Ectodermal cell (in vitro differentiated cells): ENCODE measurements at regions not wholly inside any gene's neighbourhood (a gene's known extent, or its start where the extent isn't known, plus 50 kb on each side); places are given as distances from the start of the nearest gene placed in this dataset.

ENCODE experiments used
- H3K27ac ChIP-seq: 2 replicates; pipeline ENCODE4 v1.7.0; 2013; ENCODE audit warnings: mild to moderate bottlenecking, low read depth, low read length; ENCODE audit not compliant: insufficient read depth, poor library complexity, severe bottlenecking
- H3K27me3 ChIP-seq: 2 replicates; pipeline ENCODE4 v1.7.0; 2013; ENCODE audit warnings: mild to moderate bottlenecking, low read length; ENCODE audit not compliant: insufficient read depth, control insufficient read depth, poor library complexity, severe bottlenecking
- H3K36me3 ChIP-seq: one replicate; pipeline ENCODE4 v1.7.0; 2013; ENCODE audit warnings: low read length; ENCODE audit not compliant: control insufficient read depth, insufficient read depth
- H3K4me1 ChIP-seq: one replicate; pipeline ENCODE4 v1.7.0; 2013; ENCODE audit warnings: low read length; ENCODE audit not compliant: control insufficient read depth, insufficient read depth
- H3K4me3 ChIP-seq: 2 replicates; pipeline ENCODE4 v1.7.0; 2013; ENCODE audit warnings: low read depth, low read length, control low read depth; ENCODE audit not compliant: insufficient read depth
- H3K9me3 ChIP-seq: 2 replicates; pipeline ENCODE4 v1.7.0; 2013; ENCODE audit warnings: mild to moderate bottlenecking, low read length, moderate library complexity; ENCODE audit not compliant: control insufficient read depth
- WGBS, 2 experiments: methylation state at CpG; one replicate each; pipeline ENCODE4 v1.1.7; 2013; ENCODE audit warnings: missing lambda C conversion rate in 2 of 2; 5-methylcytosine and 5-hydroxymethylcytosine counted together

DNA sequence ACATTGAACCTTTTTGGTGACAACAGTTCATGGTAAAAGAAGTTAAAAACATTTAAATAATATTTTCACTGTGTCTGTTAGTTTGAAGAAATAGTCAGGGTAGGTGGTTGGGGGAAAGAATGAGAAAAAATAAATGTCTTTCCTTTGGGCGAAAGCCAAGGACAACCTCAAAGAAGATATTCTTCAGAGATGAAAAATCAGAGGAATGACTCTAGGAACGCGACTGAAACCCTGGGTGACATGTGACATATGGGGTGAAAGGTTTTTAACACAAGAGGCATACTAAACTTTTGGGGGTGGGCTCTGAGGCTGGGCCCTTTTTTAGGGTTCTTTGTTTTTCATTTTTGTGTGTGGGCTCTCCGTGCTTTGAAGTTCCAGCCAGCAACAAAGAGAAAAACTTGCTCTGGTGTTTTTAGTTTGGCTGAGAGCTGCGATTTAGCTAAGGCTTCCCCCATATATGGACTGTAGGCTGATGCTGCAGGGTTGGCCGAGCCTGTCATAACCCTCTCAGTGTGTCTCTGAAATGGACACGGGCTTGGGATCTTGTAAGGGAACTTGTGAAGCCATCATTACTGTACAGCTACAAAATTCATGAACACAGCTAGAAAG, 610.1 kb upstream of the ARID1B start:
- WGBS, 2 experiments, result 89 to 91% methylated on average over 7 of the region's 7 CpGs
- no peaks in the 10 kb centered on the region for H3K36me3 ChIP-seq
- no peaks in the 10 kb centered on the region for H3K9me3 ChIP-seq
- H3K4me1 ChIP-seq, result peaks cover 4% of the 10 kb centered on the region
- no peak overlapping the region for H3K27ac ChIP-seq
- no peak overlapping the region for H3K4me3 ChIP-seq
- H3K27me3 ChIP-seq, result no peaks in the 10 kb centered on the region

DNA sequence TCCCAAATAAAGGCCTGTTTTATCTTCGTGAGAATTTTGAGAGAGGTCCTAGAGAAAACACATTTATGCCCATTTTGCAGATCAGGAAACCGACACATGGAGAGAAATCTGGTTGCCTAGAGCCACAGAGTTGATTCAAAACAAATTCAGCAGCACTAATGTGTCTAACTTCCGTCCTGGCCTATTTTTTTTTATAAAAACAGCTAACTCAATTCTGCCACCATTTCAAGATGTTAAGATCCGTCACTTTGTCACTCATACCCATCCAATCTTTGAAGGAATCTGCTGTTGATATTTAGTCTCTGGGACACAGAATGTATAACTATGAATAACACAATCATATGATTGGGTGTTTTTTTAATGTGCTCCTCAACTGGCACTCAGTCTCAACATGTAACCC, 611.1 kb upstream of the ARID1B start:
- 90 to 95% methylated on average over 4 of the region's 4 CpGs for WGBS, 2 experiments
- H3K9me3 ChIP-seq, result no peaks in the 10 kb centered on the region
- peaks cover 4% of the 10 kb centered on the region for H3K4me1 ChIP-seq
- H3K36me3 ChIP-seq, result no peaks in the 10 kb centered on the region
- no peak overlapping the region for H3K27ac ChIP-seq
- H3K4me3 ChIP-seq, result no peak overlapping the region
- no peaks in the 10 kb centered on the region for H3K27me3 ChIP-seq

DNA sequence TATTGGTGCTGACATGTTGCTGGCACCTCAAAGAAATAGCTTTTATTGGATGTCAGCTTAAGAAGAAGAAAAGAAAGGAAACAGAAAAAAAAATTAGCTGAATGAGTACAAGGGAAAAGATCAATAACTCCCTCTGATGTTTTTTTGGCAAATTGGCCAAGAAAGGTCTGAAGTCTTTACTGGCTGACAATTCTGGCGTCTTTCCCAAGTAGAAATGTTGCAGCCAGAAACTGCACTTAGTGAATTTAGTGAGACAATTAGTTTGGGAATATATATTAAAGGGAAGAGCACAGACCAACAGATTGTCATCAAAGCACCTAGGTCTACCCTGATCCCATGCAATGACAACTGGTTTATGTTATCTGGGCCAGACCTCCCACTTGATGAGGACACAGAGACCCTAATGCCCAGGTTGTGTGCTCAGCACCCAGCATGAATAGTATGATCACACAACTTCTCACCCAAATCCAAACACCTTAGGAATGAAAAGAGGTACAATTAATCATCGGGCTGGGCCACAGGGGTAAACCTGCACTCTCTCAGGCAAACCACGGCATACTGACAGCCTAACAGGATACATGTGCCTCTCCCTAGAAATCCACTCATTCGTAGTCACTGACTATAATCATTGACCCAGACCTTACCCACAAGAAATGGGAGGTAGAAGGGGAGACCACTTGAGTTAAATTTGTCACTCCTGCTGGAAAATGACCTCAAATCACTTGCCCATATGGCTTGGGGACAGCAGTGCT, 612.3 kb upstream of the ARID1B start:
- Histone ChIP-seq H3K4me1 (peaks cover 4% of the 10 kb centered on the region), H3K27me3 (no peaks in the 10 kb centered on the region), H3K36me3 (no peaks in the 10 kb centered on the region), H3K9me3 (no peaks in the 10 kb centered on the region), H3K27ac (no peak overlapping the region), H3K4me3 (no peak overlapping the region)
- 93 to 96% methylated on average over 4 of the region's 4 CpGs for WGBS, 2 experiments

DNA sequence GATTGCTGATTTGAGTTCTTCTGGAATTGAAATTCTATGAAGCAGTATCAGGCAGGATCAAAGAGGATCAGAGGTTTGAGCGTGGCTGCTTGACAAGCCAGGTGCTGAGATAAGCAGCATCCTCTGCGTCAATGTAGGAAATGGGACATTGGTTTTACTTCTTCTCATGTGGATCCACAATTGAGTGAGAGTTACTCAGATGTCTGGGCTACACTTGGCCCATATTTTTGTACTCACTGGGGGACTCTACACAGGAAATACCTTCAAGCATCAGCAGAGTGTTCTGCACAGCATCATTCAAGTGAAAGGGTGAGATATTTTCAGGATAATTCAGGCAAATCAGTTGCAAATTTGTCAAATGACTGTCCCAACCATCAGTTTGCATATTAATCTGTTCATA, 613.9 kb upstream of the ARID1B start:
- no peaks in the 10 kb centered on the region for H3K9me3 ChIP-seq
- 96 to 100% methylated on average over 2 of the region's 2 CpGs for WGBS, 2 experiments

DNA sequence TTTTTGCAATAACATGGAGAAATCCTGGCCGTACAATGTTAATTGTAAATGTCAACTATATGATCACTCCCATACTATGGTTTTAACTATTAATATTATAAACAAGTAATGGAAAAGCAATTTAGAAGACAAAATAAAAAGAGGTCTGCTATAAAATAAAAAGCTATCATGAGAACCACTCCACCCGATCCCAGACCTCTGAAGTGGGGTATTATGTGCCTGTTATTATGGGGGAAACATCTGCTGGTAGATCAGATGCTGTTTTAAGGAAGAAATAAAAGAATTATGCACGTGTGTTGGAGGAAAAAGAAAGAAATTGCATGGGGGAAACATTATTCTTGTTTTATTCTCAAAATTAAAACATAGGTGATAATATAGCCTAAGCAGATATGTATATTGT, 615.7 kb upstream of the ARID1B start:
- Histone ChIP-seq H3K9me3 (no peaks in the 10 kb centered on the region), H3K4me1 (no peaks in the 10 kb centered on the region), H3K27me3 (no peaks in the 10 kb centered on the region), H3K36me3 (no peaks in the 10 kb centered on the region), H3K27ac (no peak overlapping the region), H3K4me3 (no peak overlapping the region)
- 86 to 95% methylated on average over 2 of the region's 3 CpGs for WGBS, 2 experiments

More for the DNA sequence above, 613.9 kb upstream of the ARID1B start:
- H3K27me3 ChIP-seq, result no peaks in the 10 kb centered on the region
- H3K4me3 ChIP-seq, result no peak overlapping the region
- H3K36me3 ChIP-seq, result no peaks in the 10 kb centered on the region
- H3K4me1 ChIP-seq, result peaks cover 4% of the 10 kb centered on the region
- H3K27ac ChIP-seq, result no peak overlapping the region

DNA sequence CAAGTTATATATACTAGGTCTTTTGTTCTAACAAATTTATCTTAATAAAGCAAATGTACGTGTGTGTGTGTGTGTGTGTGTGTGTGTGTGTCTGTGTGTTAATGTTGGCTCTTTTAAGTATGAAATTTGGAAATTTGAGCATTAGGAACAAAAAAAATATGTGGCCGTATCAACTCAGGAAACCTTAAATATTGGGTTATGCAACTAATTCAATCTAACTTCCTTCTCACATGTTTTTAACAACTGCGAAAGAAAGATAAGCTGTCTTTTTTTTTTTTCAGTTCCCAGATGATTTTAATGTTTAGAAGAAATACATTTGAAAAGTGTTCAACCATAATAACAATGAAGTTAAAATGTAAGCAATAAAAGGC, 616.4 kb upstream of the ARID1B start:
- Histone ChIP-seq H3K27ac (no peak overlapping the region), H3K4me3 (no peak overlapping the region), H3K36me3 (no peaks in the 10 kb centered on the region), H3K27me3 (no peaks in the 10 kb centered on the region), H3K4me1 (no peaks in the 10 kb centered on the region), H3K9me3 (no peaks in the 10 kb centered on the region)
- WGBS, 2 experiments, result 64% methylated on average over 2 of the region's 3 CpGs; no CpG with 5 or more reads in 1 of the 2 experiments

DNA sequence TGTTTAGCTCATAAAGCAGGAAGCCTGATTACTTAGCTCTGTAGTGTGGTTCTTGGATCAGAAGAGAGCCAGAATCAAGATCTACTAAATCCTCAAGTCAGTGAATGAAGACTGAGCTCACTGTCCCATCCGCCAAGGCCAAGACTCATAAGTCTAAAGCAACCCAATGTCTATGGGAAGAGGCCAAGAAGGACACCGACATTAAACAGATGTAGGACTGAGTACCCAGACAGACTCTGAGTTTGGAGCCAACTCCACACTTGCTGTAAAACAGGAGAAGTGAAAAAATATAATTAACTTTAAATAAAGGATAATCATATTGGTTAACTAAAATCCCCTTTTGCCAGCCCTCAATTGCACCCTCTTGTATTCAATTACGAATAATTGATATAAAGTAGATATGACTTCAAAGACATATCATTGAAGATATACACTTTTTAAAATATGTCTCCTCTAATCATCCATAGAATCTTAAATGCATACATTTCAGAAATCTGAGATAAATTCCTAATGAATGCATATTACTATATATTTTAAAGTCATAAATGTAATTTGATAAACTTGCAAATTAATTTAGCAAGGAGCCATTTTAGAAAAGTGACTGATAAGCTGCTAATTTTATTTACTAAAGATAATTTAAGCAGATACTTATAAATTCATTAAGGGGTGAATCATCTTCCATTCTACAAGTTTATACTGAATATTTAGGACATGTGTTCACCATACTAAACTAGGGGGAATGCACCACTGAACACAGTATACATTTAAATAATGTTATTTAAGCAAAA, 617.0 kb upstream of the ARID1B start:
- Histone ChIP-seq H3K27ac (no peak overlapping the region), H3K9me3 (no peaks in the 10 kb centered on the region), H3K36me3 (no peaks in the 10 kb centered on the region), H3K27me3 (no peaks in the 10 kb centered on the region), H3K4me1 (no peaks in the 10 kb centered on the region), H3K4me3 (no peak overlapping the region)
- WGBS, 2 experiments, result 86 to 94% methylated on average over 1 to 2 of the region's 3 CpGs

DNA sequence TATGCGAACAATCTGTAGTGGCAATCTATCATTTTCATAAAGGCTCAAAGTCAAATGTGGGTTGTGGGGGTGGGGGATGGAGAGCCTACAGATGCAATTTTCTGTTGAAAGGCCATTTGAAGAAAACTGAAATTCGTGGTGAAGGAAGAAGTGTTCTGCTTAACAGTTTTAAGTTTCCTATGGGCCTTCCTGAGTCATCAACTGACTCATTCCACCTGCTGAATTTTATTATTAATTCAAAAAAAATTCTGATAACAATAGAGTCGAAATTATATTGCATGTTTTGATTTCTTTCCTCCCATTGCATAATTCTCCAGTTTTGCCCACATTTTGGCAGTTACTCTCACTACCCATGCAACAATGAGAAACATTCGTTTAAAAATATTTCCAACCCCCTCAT, 622.3 kb upstream of the ARID1B start:
- no peaks in the 10 kb centered on the region for H3K9me3 ChIP-seq
- H3K4me1 ChIP-seq, result no peaks in the 10 kb centered on the region
- H3K27ac ChIP-seq, result no peak overlapping the region
- no peaks in the 10 kb centered on the region for H3K36me3 ChIP-seq
- WGBS, 2 experiments, result 93 to 95% methylated on average over 4 of the region's 4 CpGs
- no peak overlapping the region for H3K4me3 ChIP-seq
- H3K27me3 ChIP-seq, result no peaks in the 10 kb centered on the region

DNA sequence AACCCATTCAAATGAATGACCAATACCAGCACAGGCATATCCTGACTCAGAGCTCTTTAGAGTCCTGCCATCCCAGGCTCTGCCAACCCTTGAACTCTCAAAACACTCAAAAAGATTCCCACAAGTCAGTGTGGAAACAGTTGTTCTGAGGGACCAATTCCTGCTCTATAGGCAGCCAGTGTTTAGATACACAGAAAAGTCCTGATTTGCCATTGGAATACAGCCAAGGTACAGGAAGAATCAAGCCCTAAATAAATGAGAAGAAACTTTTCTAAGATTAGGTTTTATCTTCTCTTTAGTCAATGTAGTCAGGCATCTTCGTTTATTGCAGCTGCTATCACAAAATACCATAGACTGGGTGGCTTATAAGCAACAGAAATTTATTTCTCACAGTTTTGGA, 626.8 kb upstream of the ARID1B start:
- WGBS, 2 experiments, result 80 to 84% methylated on average over 1 of the region's 1 CpG
- no peaks in the 10 kb centered on the region for H3K27me3 ChIP-seq
- no peaks in the 10 kb centered on the region for H3K36me3 ChIP-seq
- no peaks in the 10 kb centered on the region for H3K9me3 ChIP-seq
- no peak overlapping the region for H3K4me3 ChIP-seq
- no peaks in the 10 kb centered on the region for H3K4me1 ChIP-seq
- H3K27ac ChIP-seq, result no peak overlapping the region

DNA sequence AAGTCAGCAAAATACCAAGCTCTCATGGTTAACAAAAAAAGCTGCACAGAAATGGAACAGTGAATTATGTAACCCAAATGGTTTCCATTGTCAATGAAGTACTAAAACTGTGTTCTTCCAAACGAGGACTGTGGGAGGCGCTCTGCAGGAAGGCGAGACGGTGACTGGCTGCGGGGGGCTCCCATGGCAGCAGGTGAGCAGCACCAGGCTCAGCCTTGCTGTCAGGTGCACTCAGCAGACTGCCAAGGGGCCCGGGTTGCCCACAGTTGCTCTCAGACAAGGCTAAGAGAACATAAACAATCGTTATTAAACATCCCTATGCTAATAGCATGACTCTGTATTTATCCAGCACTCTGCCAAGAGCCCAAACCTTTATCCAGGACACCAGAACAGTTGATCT, 630.3 kb upstream of the ARID1B start:
- Histone ChIP-seq H3K4me1 (no peaks in the 10 kb centered on the region), H3K4me3 (no peak overlapping the region), H3K36me3 (no peaks in the 10 kb centered on the region), H3K27me3 (no peaks in the 10 kb centered on the region), H3K27ac (no peak overlapping the region), H3K9me3 (no peaks in the 10 kb centered on the region)
- 91 to 94% methylated on average over 7 of the region's 7 CpGs for WGBS, 2 experiments
